CD4-positive, alpha-beta T cell (primary cell): ENCODE measurements at regions not wholly inside any gene's neighbourhood (a gene's known extent, or its start where the extent isn't known, plus 50 kb on each side); places are given as distances from the start of the nearest gene placed in this dataset.

Experiments
- ATAC-seq: fragments of 200-7000 bp; cut with Tn5 transposase; one replicate; pipeline ENCODE4 v1.10.0; 2022; ENCODE audit warnings: mild to moderate bottlenecking; ENCODE audit not compliant: poor library complexity
- CTCF ChIA-PET: fragments of 350-600 bp; sonication (Branson Sonifier 250); formaldehyde crosslinking; loops from one replicate; lab custom pipeline; 2021; ENCODE audit warnings: antibody characterized with exemption, inconsistent platforms; lab: Charles Lee
- POLR2A ChIA-PET: fragments of 350-600 bp; sonication (Branson Sonifier 250); formaldehyde crosslinking; loops from one replicate; lab custom pipeline; 2021; ENCODE audit warnings: antibody characterized with exemption, inconsistent platforms; lab: Charles Lee
- DNase-seq, 14 experiments: peaks; one replicate each; pipeline ENCODE4 v3.0.0-alpha.2; 2013 to 2020; ENCODE audit warnings: mixed read lengths in 2 of 14
- H3K27ac ChIP-seq, 2 donors: one replicate each; pipeline versions ENCODE4 v1.5.1 to v1.7.0; 2013; ENCODE audit warnings: low read length in 2 of 2, low read depth in 1 of 2, mild to moderate bottlenecking in 1 of 2
- H3K27me3 ChIP-seq, 2 experiments: 1 replicate in 1 of 2; 2 replicates in 1 of 2; pipeline versions ENCODE4 v1.6.1 to v1.7.0; 2013; ENCODE audit warnings: low read length in 2 of 2, control low read depth in 1 of 2, mild to moderate bottlenecking in 1 of 2, moderate library complexity in 1 of 2; ENCODE audit not compliant: insufficient read depth in 2 of 2, control insufficient read depth in 1 of 2
- H3K36me3 ChIP-seq: one replicate; pipeline ENCODE4 v1.6.1; 2013; ENCODE audit warnings: low read length, control low read depth; ENCODE audit not compliant: insufficient read depth
- H3K4me1 ChIP-seq: one replicate; pipeline ENCODE4 v1.6.1; 2013; ENCODE audit warnings: low read length, control low read depth; ENCODE audit not compliant: insufficient read depth
- H3K4me3 ChIP-seq: one replicate; pipeline ENCODE4 v1.5.1; 2013; ENCODE audit warnings: mild to moderate bottlenecking, low read length, moderate library complexity
- H3K9me3 ChIP-seq, 2 experiments: 1 replicate in 1 of 2; 2 replicates in 1 of 2; pipeline versions ENCODE4 v1.6.1 to v1.7.0; 2013; ENCODE audit warnings: low read length in 2 of 2, mild to moderate bottlenecking in 2 of 2, control low read depth in 1 of 2, moderate library complexity in 1 of 2; ENCODE audit not compliant: control insufficient read depth in 1 of 2, insufficient read depth in 1 of 2
- H3K27ac Mint-ChIP-seq: one replicate; pipeline ENCODE4 v1.8.0; 2020; ENCODE audit warnings: mixed read lengths
- H3K27me3 Mint-ChIP-seq: one replicate; pipeline ENCODE4 v1.8.0; 2021; ENCODE audit warnings: mixed read lengths
- H3K36me3 Mint-ChIP-seq: one replicate; pipeline ENCODE4 v1.8.0; 2021; ENCODE audit warnings: low read depth, mixed read lengths
- H3K4me1 Mint-ChIP-seq: one replicate; pipeline ENCODE4 v1.8.0; 2021; ENCODE audit warnings: low read depth, mixed read lengths
- H3K4me3 Mint-ChIP-seq: one replicate; pipeline ENCODE4 v1.8.0; 2020; ENCODE audit warnings: mild to moderate bottlenecking, mixed read lengths
- H3K9me3 Mint-ChIP-seq: one replicate; pipeline ENCODE4 v1.8.0; 2020; ENCODE audit warnings: mixed read lengths
- intact Hi-C, 2 experiments: fragments of 100-400 bp; cut with DNase I in 1 of 2; cut with micrococcal nuclease in 1 of 2; formaldehyde crosslinking; loops; one replicate each; pipeline versions ENCODE4 v1.15.1 to v1.9.0; 2023 to 2025; cut with DNase I, micrococcal nuclease
- TF ChIP-seq, protein P1 (sequence below): fragments of 200-600 bp; IDR thresholded peaks from one replicate; pipeline ENCODE4 v1.8.0; 2022; ENCODE audit warnings: antibody characterized with exemption, mild to moderate bottlenecking

DNA sequence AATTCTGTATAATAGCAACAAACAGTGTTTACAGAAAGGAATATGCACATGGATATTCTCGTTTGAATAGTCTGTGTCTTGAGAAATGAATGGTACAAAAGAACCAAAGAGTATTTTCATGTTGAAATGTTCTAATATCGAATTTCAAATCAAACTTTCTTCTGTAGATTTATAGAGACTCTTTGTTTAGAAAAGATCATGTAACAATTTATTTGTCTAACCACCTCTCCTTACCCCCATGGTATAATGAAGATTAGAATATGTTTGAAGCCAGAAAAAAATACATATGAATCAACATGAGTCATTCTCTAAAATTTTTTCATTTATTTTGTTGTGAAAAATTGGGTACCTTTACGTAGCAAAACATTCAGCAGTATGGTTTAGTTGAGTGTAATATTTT lies 285.6 kb downstream of the PRR16 start:
- intact Hi-C loops = no loop called here
- ATAC-seq (no peak), DNase-seq (no peak)
- ChIA-PET CTCF (no interaction called here), POLR2A (no interaction called here)
- TF ChIP-seq, protein P1, sequence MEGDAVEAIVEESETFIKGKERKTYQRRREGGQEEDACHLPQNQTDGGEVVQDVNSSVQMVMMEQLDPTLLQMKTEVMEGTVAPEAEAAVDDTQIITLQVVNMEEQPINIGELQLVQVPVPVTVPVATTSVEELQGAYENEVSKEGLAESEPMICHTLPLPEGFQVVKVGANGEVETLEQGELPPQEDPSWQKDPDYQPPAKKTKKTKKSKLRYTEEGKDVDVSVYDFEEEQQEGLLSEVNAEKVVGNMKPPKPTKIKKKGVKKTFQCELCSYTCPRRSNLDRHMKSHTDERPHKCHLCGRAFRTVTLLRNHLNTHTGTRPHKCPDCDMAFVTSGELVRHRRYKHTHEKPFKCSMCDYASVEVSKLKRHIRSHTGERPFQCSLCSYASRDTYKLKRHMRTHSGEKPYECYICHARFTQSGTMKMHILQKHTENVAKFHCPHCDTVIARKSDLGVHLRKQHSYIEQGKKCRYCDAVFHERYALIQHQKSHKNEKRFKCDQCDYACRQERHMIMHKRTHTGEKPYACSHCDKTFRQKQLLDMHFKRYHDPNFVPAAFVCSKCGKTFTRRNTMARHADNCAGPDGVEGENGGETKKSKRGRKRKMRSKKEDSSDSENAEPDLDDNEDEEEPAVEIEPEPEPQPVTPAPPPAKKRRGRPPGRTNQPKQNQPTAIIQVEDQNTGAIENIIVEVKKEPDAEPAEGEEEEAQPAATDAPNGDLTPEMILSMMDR = no peak
- Mint-ChIP-seq H3K4me3 (no peak overlapping the region), H3K4me1 (no peaks in the 10 kb centered on the region), H3K36me3 (no peaks in the 10 kb centered on the region), H3K27ac (no peak overlapping the region), H3K27me3 (no peaks in the 10 kb centered on the region), H3K9me3 (peaks cover 11% of the 10 kb centered on the region)
- Histone ChIP-seq H3K36me3 (no peaks in the 10 kb centered on the region), H3K4me3 (no peak overlapping the region), H3K4me1 (no peaks in the 10 kb centered on the region), H3K27me3 (no peaks in the 10 kb centered on the region), H3K27ac (no peak overlapping the region), H3K9me3 (no peaks in the 10 kb centered on the region)

DNA sequence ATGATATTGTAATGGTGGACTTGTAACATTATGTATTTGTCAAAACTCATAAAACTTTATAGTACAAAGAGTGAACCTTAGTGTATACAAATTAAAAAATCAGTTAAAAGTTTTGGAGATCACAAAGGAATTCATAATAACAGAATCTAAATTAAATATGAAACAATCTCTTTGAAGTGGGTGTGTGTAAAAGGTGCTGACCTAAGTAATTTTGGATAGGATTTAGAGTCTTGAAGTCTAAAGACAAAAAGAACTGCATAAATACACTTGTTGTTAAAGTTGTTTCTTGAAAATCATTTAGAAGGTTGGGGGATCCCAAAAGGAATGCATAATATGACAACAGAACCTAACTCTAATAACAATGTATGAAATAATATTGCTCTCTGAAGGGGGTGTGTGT lies 295.5 kb downstream of the PRR16 start:
- TF ChIP-seq, protein P1 = no peak
- Mint-ChIP-seq H3K27me3 (no peaks in the 10 kb centered on the region), H3K36me3 (no peaks in the 10 kb centered on the region), H3K4me3 (no peak overlapping the region), H3K27ac (no peak overlapping the region), H3K9me3 (peaks cover 9% of the 10 kb centered on the region), H3K4me1 (no peaks in the 10 kb centered on the region)
- ATAC-seq = no peak
- CTCF ChIA-PET = no interaction called here
- Histone ChIP-seq H3K36me3 (no peaks in the 10 kb centered on the region), H3K27ac (no peak overlapping the region), H3K27me3 (no peaks in the 10 kb centered on the region), H3K4me3 (no peak overlapping the region), H3K4me1 (no peaks in the 10 kb centered on the region), H3K9me3 (peaks cover 4 to 8% of the 10 kb centered on the region in 2 experiments)
- intact Hi-C loops = no loop called here
- DNase-seq = no peak
- POLR2A ChIA-PET = no interaction called here

DNA sequence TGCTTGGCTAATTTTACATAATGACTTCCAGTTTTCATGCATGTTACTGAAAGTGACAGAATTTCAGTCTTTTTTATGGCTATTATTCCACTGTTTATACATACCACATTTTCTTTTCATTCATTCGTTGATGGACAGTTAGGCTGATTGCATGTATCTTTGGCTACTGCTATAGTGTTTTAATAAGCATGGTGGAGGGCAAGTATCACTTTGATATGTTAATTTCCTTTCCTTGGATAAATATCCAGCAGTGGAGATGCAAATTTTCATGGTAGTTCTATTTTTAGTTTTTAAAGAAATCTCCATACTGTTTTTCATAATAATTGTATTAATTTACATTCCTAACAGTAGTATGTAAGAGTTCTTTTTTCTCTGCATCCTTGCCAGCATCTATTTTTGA lies 297.9 kb downstream of the PRR16 start:
- H3K4me3 ChIP-seq = no peak overlapping the region
- Mint-ChIP-seq H3K27me3 (no peaks in the 10 kb centered on the region), H3K4me3 (no peak overlapping the region), H3K4me1 (no peaks in the 10 kb centered on the region), H3K9me3 (peaks cover 2% of the 10 kb centered on the region), H3K36me3 (no peaks in the 10 kb centered on the region), H3K27ac (no peak overlapping the region)
- ATAC-seq (no peak), DNase-seq (no peak)
- intact Hi-C loops = no loop called here
- no peak overlapping the region for H3K27ac ChIP-seq
- TF ChIP-seq, protein P1 = no peak
- H3K27me3 ChIP-seq = no peaks in the 10 kb centered on the region
- no peaks in the 10 kb centered on the region for H3K36me3 ChIP-seq
- ChIA-PET POLR2A (no interaction called here), CTCF (no interaction called here)
- H3K9me3 ChIP-seq = peaks cover 0 to 4% of the 10 kb centered on the region in 2 experiments
- no peaks in the 10 kb centered on the region for H3K4me1 ChIP-seq
